H1 (cell line): ENCODE measurements at regions not wholly inside any gene's neighbourhood (a gene's known extent, or its start where the extent isn't known, plus 50 kb on each side); places are given as distances from the start of the nearest gene placed in this dataset.

ENCODE experiments used
- CTCF ChIA-PET: fragments of 300-600 bp; sonication (Branson Sonifier 250); formaldehyde crosslinking; loops from one replicate; lab custom pipeline; 2021; ENCODE audit not compliant: partially characterized antibody; lab: Charles Lee
- POLR2A ChIA-PET: fragments of 300-600 bp; sonication (Branson Sonifier 250); formaldehyde crosslinking; loops from one replicate; lab custom pipeline; 2021; ENCODE audit warnings: inconsistent platforms; ENCODE audit not compliant: partially characterized antibody; lab: Charles Lee
- DNase-seq, 2 experiments: peaks; one replicate each; pipeline versions ENCODE4 v3.0.0 to v3.0.0-alpha.2; 2010 to 2022; ENCODE audit warnings: low spot score in 2 of 2, low read depth in 1 of 2, mixed read lengths in 1 of 2
- FAIRE-seq: peaks from 2 replicates; lab custom pipeline; 2011; peaks lifted over from hg19 to GRCh38; lab: Jason Lieb, UNC
- H2AFZ ChIP-seq: 2 replicates; pipeline ENCODE4 v1.8.1; 2012; ENCODE audit warnings: low read length, inconsistent platforms
- H2AK5ac ChIP-seq: 2 replicates; pipeline ENCODE4 v1.6.1; 2013; ENCODE audit warnings: low read depth, low read length
- H2BK120ac ChIP-seq: replicated peaks from 2 replicates; pipeline ENCODE3; 2013; ENCODE audit warnings: low read depth, low read length, inconsistent platforms
- H2BK12ac ChIP-seq: 2 replicates; pipeline ENCODE4 v1.6.1; 2013; ENCODE audit warnings: low read depth, low read length
- H2BK15ac ChIP-seq: 2 replicates; pipeline ENCODE4 v1.6.1; 2013; ENCODE audit warnings: low read length
- H2BK20ac ChIP-seq: 2 replicates; pipeline ENCODE4 v1.6.1; 2013; ENCODE audit warnings: low read length
- H2BK5ac ChIP-seq: 2 replicates; pipeline ENCODE4 v1.6.1; 2013; ENCODE audit warnings: low read depth, low read length
- H3K14ac ChIP-seq: 2 replicates; pipeline ENCODE4 v1.6.1; 2013; ENCODE audit warnings: inconsistent platforms; ENCODE audit not compliant: insufficient read length
- H3K18ac ChIP-seq: 2 replicates; pipeline ENCODE4 v1.6.1; 2013; ENCODE audit warnings: low read length; ENCODE audit errors: extremely low read depth
- H3K23ac ChIP-seq: 2 replicates; pipeline ENCODE4 v1.6.1; 2013; ENCODE audit warnings: inconsistent platforms; ENCODE audit not compliant: insufficient read length
- H3K23me2 ChIP-seq: 2 replicates; pipeline ENCODE4 v1.6.1; 2013; ENCODE audit warnings: low read depth, low read length
- H3K27ac ChIP-seq: 2 replicates; pipeline ENCODE4 v1.6.1; 2011; ENCODE audit warnings: low read depth, low read length, inconsistent platforms
- H3K27me3 ChIP-seq, 4 experiments: replicated peaks in 1 of 4; 1 replicate in 1 of 4; 2 replicates in 3 of 4; pipeline versions ENCODE4 v1.6.1 to v1.8.1; 2011 to 2013; ENCODE audit warnings: low read length in 3 of 4, mild to moderate bottlenecking in 3 of 4, inconsistent platforms in 2 of 4, mixed read lengths in 2 of 4, moderate library complexity in 1 of 4; ENCODE audit not compliant: control insufficient read depth in 3 of 4, insufficient read depth in 3 of 4; ENCODE audit errors: extremely low read depth in 1 of 4
- H3K36me3 ChIP-seq, 4 experiments: 2 replicates each; pipeline versions ENCODE4 v1.6.1 to v1.8.1; 2011 to 2013; ENCODE audit warnings: mild to moderate bottlenecking in 4 of 4, low read length in 3 of 4, moderate library complexity in 2 of 4, control low read depth in 1 of 4, inconsistent platforms in 1 of 4; ENCODE audit not compliant: insufficient read depth in 4 of 4, control insufficient read depth in 2 of 4
- H3K4ac ChIP-seq: replicated peaks from 2 replicates; pipeline ENCODE3; 2013; ENCODE audit warnings: low read length, low read depth, mixed read lengths, inconsistent platforms; ENCODE audit not compliant: insufficient read length
- H3K4me1 ChIP-seq, 4 experiments: replicated peaks in 1 of 4; 1 replicate in 1 of 4; 2 replicates in 3 of 4; pipeline versions ENCODE4 v1.6.1 to v1.8.1; 2011 to 2013; ENCODE audit warnings: low read length in 3 of 4, inconsistent platforms in 2 of 4, mixed read lengths in 1 of 4; ENCODE audit not compliant: insufficient read depth in 4 of 4, control insufficient read depth in 3 of 4
- H3K4me2 ChIP-seq, 2 experiments: 2 replicates each; pipeline versions ENCODE4 v1.6.1 to v1.8.1; 2011 to 2013; ENCODE audit warnings: low read depth in 2 of 2, low read length in 2 of 2, control low read depth in 1 of 2, inconsistent platforms in 1 of 2, mild to moderate bottlenecking in 1 of 2; ENCODE audit not compliant: insufficient read depth in 1 of 2
- H3K4me3 ChIP-seq, 4 experiments: fragments of 200-600, 300-600 bp in 1 of 4; sonication (generic), shearing (Covaris generic), sonication (Bioruptor Twin) in 1 of 4; 2 replicates each; pipeline versions ENCODE4 v1.5.1 to v1.8.1; 2011 to 2016; ENCODE audit warnings: low read length in 4 of 4, low read depth in 3 of 4, control low read depth in 2 of 4, inconsistent platforms in 2 of 4, mild to moderate bottlenecking in 2 of 4, mixed read lengths in 1 of 4, moderate library complexity in 1 of 4; ENCODE audit not compliant: insufficient read depth in 2 of 4; ENCODE audit errors: extremely low read depth in 1 of 4
- H3K56ac ChIP-seq: replicated peaks from 2 replicates; pipeline ENCODE3; 2013; ENCODE audit warnings: low read depth, mild to moderate bottlenecking, mixed read lengths, low read length, inconsistent platforms; ENCODE audit not compliant: insufficient read length
- H3K79me1 ChIP-seq: 2 replicates; pipeline ENCODE4 v1.6.1; 2013; ENCODE audit warnings: low read depth, low read length, control low read depth
- H3K79me2 ChIP-seq, 2 experiments: 2 replicates each; pipeline versions ENCODE4 v1.6.1 to v1.8.1; 2012 to 2013; ENCODE audit warnings: low read length in 2 of 2, mild to moderate bottlenecking in 2 of 2, inconsistent platforms in 1 of 2; ENCODE audit not compliant: insufficient read depth in 2 of 2, control insufficient read depth in 1 of 2
- H3K9ac ChIP-seq, 4 experiments: replicated peaks in 1 of 4; 1 replicate in 1 of 4; 2 replicates in 3 of 4; pipeline versions ENCODE4 v1.6.1 to v1.8.1; 2011 to 2013; ENCODE audit warnings: low read depth in 3 of 4, low read length in 3 of 4, control low read depth in 2 of 4, mild to moderate bottlenecking in 2 of 4, moderate library complexity in 2 of 4, inconsistent platforms in 1 of 4; ENCODE audit errors: extremely low read depth in 1 of 4
- H3K9me3 ChIP-seq, 2 experiments: 2 replicates each; pipeline versions ENCODE4 v1.6.1 to v1.8.1; 2012 to 2013; ENCODE audit warnings: mild to moderate bottlenecking in 2 of 2, moderate library complexity in 2 of 2, control low read depth in 1 of 2, inconsistent platforms in 1 of 2, low read depth in 1 of 2, low read length in 1 of 2, mixed read lengths in 1 of 2; ENCODE audit not compliant: insufficient read depth in 2 of 2
- H4K20me1 ChIP-seq, 2 experiments: replicated peaks in 1 of 2; 2 replicates each; pipeline versions ENCODE3 to v1.8.1; 2011 to 2013; ENCODE audit warnings: inconsistent platforms in 2 of 2, low read length in 2 of 2, mild to moderate bottlenecking in 1 of 2; ENCODE audit not compliant: insufficient read depth in 2 of 2, control insufficient read depth in 1 of 2
- H4K5ac ChIP-seq: 2 replicates; pipeline ENCODE4 v1.6.1; 2013; ENCODE audit warnings: low read length, low read depth, mixed read lengths, inconsistent platforms; ENCODE audit not compliant: insufficient read length
- H4K8ac ChIP-seq: 2 replicates; pipeline ENCODE4 v1.8.0; 2013; ENCODE audit warnings: mild to moderate bottlenecking, moderate library complexity, low read length, inconsistent platforms; ENCODE audit not compliant: insufficient read depth; ENCODE audit errors: extremely low read depth
- H4K91ac ChIP-seq: replicated peaks from 2 replicates; pipeline ENCODE3; 2013; ENCODE audit warnings: low read length, mixed read lengths, inconsistent platforms; ENCODE audit not compliant: insufficient read length
- CBX5 ChIP-seq: fragments of 300-800, 300-1000 bp; sonication (generic); IDR thresholded peaks from 2 replicates; pipeline ENCODE4 v1.7.1; 2016; ENCODE audit warnings: antibody characterized with exemption, low read length, low read depth
- CEBPB ChIP-seq: IDR thresholded peaks from 2 replicates; pipeline ENCODE4 v1.6.1; 2012; ENCODE audit warnings: low read depth, low read length
- JUN ChIP-seq: IDR thresholded peaks from 2 replicates; pipeline ENCODE4 v1.6.1; 2011; ENCODE audit warnings: low read depth, mild to moderate bottlenecking, improper control_type of control experiment, low read length
- RBBP5 ChIP-seq: IDR thresholded peaks from 2 replicates; pipeline ENCODE4 v1.7.1; 2012; ENCODE audit warnings: low read depth, mild to moderate bottlenecking, inconsistent platforms, low read length, moderate library complexity, borderline replicate concordance
- SIX5 ChIP-seq: IDR thresholded peaks from 2 replicates; pipeline ENCODE4 v1.6.1; 2011; ENCODE audit warnings: mild to moderate bottlenecking, low read depth, low read length
- SUZ12 ChIP-seq: fragments of 200-600 bp; sonication (generic); IDR thresholded peaks from 2 replicates; pipeline ENCODE4 v1.6.1; 2012; ENCODE audit warnings: mild to moderate bottlenecking, inconsistent platforms, low read length, moderate library complexity, mixed read lengths
- WGBS, 2 experiments: shearing (Covaris generic) in 1 of 2; methylation state at CpG; one replicate each; pipeline versions ENCODE4 v1.1.6 to v1.1.7; 2013 to 2015; ENCODE audit warnings: low lambda C conversion rate in 2 of 2, mixed read lengths in 2 of 2, inconsistent platforms in 1 of 2, low coverage in 1 of 2, missing lambda C conversion rate in 1 of 2; ENCODE audit not compliant: insufficient replicate concordance in 2 of 2, insufficient coverage in 1 of 2, insufficient read length in 1 of 2; ENCODE audit errors: extremely low coverage in 1 of 2, missing lambda C conversion rate in 1 of 2; 5-methylcytosine and 5-hydroxymethylcytosine counted together

GRCh38 chr2:226605642-226606041, 194.0 kb downstream of the IRS1 start:
- H4K5ac ChIP-seq = no peak overlapping the region
- ChIA-PET CTCF (no interaction called here), POLR2A (no interaction called here)
- no peaks in the 10 kb centered on the region for H3K36me3 ChIP-seq
- H3K4me2 ChIP-seq = no peak overlapping the region
- no peak overlapping the region for H2BK5ac ChIP-seq
- no peak overlapping the region for H2BK15ac ChIP-seq
- H3K9me3 ChIP-seq = no peaks in the 10 kb centered on the region
- 91% methylated on average over 2 of the region's 2 CpGs; no CpG with 5 or more reads in 1 of the 2 experiments for WGBS, 2 experiments
- DNase-seq (no peak), FAIRE-seq (no peak)
- TF ChIP-seq JUN (no peak), SUZ12 (no peak), RBBP5 (no peak), CBX5 (no peak), CEBPB (no peak), SIX5 (no peak)
- no peak overlapping the region for H3K4ac ChIP-seq
- H3K79me1 ChIP-seq = no peaks in the 10 kb centered on the region
- no peak overlapping the region for H2BK12ac ChIP-seq
- H2BK120ac ChIP-seq = no peak overlapping the region
- no peaks in the 10 kb centered on the region for H3K4me1 ChIP-seq
- no peak overlapping the region for H2AK5ac ChIP-seq
- H3K14ac ChIP-seq = no peak overlapping the region
- no peak overlapping the region for H4K8ac ChIP-seq
- no peak overlapping the region for H3K9ac ChIP-seq
- no peaks in the 10 kb centered on the region for H3K79me2 ChIP-seq
- no peak overlapping the region for H3K18ac ChIP-seq
- H3K27me3 ChIP-seq = no peaks in the 10 kb centered on the region
- no peak overlapping the region for H2AFZ ChIP-seq
- H4K91ac ChIP-seq = no peak overlapping the region
- no peak overlapping the region for H2BK20ac ChIP-seq
- no peaks in the 10 kb centered on the region for H4K20me1 ChIP-seq
- H3K23me2 ChIP-seq = no peaks in the 10 kb centered on the region
- no peak overlapping the region for H3K27ac ChIP-seq
- no peak overlapping the region for H3K23ac ChIP-seq
- no peak overlapping the region for H3K56ac ChIP-seq
- H3K4me3 ChIP-seq = no peak overlapping the region
